Mesenchymal stem cell (in vitro differentiated cells and primary cell): ENCODE measurements at regions not wholly inside any gene's neighbourhood (a gene's known extent, or its start where the extent isn't known, plus 50 kb on each side); places are given as distances from the start of the nearest gene placed in this dataset.

Source experiments
- DNase-seq: peaks from one replicate; pipeline ENCODE4 v3.0.0-alpha.2; 2013
- H2AFZ ChIP-seq: one replicate; pipeline ENCODE4 v1.6.1; 2013; ENCODE audit warnings: low read depth, mild to moderate bottlenecking, control low read depth, inconsistent platforms, low read length, moderate library complexity
- H2AK5ac ChIP-seq: 2 replicates; pipeline ENCODE4 v1.6.1; 2013; ENCODE audit warnings: low read length, moderate library complexity, mild to moderate bottlenecking, inconsistent platforms; ENCODE audit not compliant: severe bottlenecking
- H2BK120ac ChIP-seq: one replicate; pipeline ENCODE4 v1.6.1; 2013; ENCODE audit warnings: low read depth, mild to moderate bottlenecking, inconsistent platforms, low read length, moderate library complexity
- H2BK12ac ChIP-seq, 2 experiments: one replicate each; pipeline ENCODE4 v1.6.1; 2013; ENCODE audit warnings: inconsistent platforms in 2 of 2, low read length in 2 of 2, mild to moderate bottlenecking in 2 of 2, moderate library complexity in 2 of 2, control low read depth in 1 of 2
- H2BK15ac ChIP-seq: one replicate; pipeline ENCODE4 v1.6.1; 2013; ENCODE audit warnings: mild to moderate bottlenecking, low read depth, inconsistent platforms; ENCODE audit not compliant: poor library complexity, severe bottlenecking
- H2BK5ac ChIP-seq: 2 replicates; pipeline ENCODE4 v1.6.1; 2013; ENCODE audit warnings: low read depth, mild to moderate bottlenecking, low read length, control low read depth, inconsistent platforms; ENCODE audit not compliant: poor library complexity, severe bottlenecking
- H3K14ac ChIP-seq, 2 experiments: one replicate each; pipeline ENCODE4 v1.6.1; 2013; ENCODE audit warnings: inconsistent platforms in 2 of 2, low read length in 2 of 2, control low read depth in 1 of 2, mild to moderate bottlenecking in 1 of 2, moderate library complexity in 1 of 2
- H3K18ac ChIP-seq, 2 experiments: one replicate each; pipeline ENCODE4 v1.6.1; 2013; ENCODE audit warnings: inconsistent platforms in 2 of 2, low read length in 2 of 2, control low read depth in 1 of 2, low read depth in 1 of 2, mild to moderate bottlenecking in 1 of 2
- H3K23ac ChIP-seq, 2 experiments: one replicate each; pipeline ENCODE4 v1.6.1; 2013; ENCODE audit warnings: inconsistent platforms in 2 of 2, low read length in 2 of 2, mild to moderate bottlenecking in 2 of 2, moderate library complexity in 2 of 2, control low read depth in 1 of 2
- H3K27ac ChIP-seq: 2 replicates; pipeline ENCODE4 v1.5.1; 2013; ENCODE audit warnings: mild to moderate bottlenecking, moderate library complexity, low read length, control low read depth, inconsistent platforms; ENCODE audit not compliant: poor library complexity, severe bottlenecking
- H3K27me3 ChIP-seq, 2 experiments: 2 replicates each; pipeline versions ENCODE4 v1.6.1 to v1.7.0; 2013; ENCODE audit warnings: low read length in 2 of 2, mild to moderate bottlenecking in 2 of 2, moderate library complexity in 2 of 2, control low read depth in 1 of 2, inconsistent platforms in 1 of 2; ENCODE audit not compliant: control insufficient read depth in 1 of 2, insufficient read depth in 1 of 2
- H3K36me3 ChIP-seq, 2 experiments: 2 replicates each; pipeline versions ENCODE4 v1.6.1 to v1.7.0; 2013; ENCODE audit warnings: low read length in 2 of 2, control low read depth in 1 of 2, inconsistent platforms in 1 of 2, low read depth in 1 of 2, mild to moderate bottlenecking in 1 of 2; ENCODE audit not compliant: insufficient read depth in 2 of 2, control insufficient read depth in 1 of 2
- H3K4ac ChIP-seq, 2 experiments: one replicate each; pipeline ENCODE4 v1.6.1; 2013; ENCODE audit warnings: inconsistent platforms in 2 of 2, low read length in 2 of 2, mild to moderate bottlenecking in 2 of 2, moderate library complexity in 2 of 2, control low read depth in 1 of 2, low read depth in 1 of 2
- H3K4me1 ChIP-seq: 2 replicates; pipeline ENCODE4 v1.6.1; 2013; ENCODE audit warnings: low read depth, low read length, control low read depth; ENCODE audit not compliant: control insufficient read depth, insufficient read depth
- H3K4me2 ChIP-seq: 2 replicates; pipeline ENCODE4 v1.6.1; 2013; ENCODE audit warnings: low read length, mild to moderate bottlenecking, inconsistent platforms; ENCODE audit not compliant: poor library complexity, severe bottlenecking
- H3K4me3 ChIP-seq, 2 experiments: 2 replicates each; pipeline versions ENCODE4 v1.5.1 to v1.7.0; 2013; ENCODE audit warnings: low read length in 2 of 2, mild to moderate bottlenecking in 2 of 2, control low read depth in 1 of 2, low read depth in 1 of 2; ENCODE audit not compliant: insufficient read depth in 1 of 2
- H3K79me1 ChIP-seq: replicated peaks from 2 replicates; pipeline ENCODE4 v1.6.1; 2013; ENCODE audit warnings: mild to moderate bottlenecking, control low read depth, low read length, inconsistent platforms; ENCODE audit not compliant: poor library complexity, severe bottlenecking
- H3K9ac ChIP-seq: 2 replicates; pipeline ENCODE4 v1.7.0; 2013; ENCODE audit warnings: mild to moderate bottlenecking, low read length, moderate library complexity
- H3K9me3 ChIP-seq: 2 replicates; pipeline ENCODE4 v1.7.0; 2013; ENCODE audit warnings: mild to moderate bottlenecking, low read length; ENCODE audit not compliant: control insufficient read depth
- H4K8ac ChIP-seq: one replicate; pipeline ENCODE4 v1.6.1; 2013; ENCODE audit warnings: inconsistent platforms, mild to moderate bottlenecking, low read length, moderate library complexity
- H4K91ac ChIP-seq: one replicate; pipeline ENCODE4 v1.6.1; 2013; ENCODE audit warnings: mild to moderate bottlenecking, low read length, inconsistent platforms
- WGBS: methylation state at CpG from one replicate; pipeline ENCODE4 v1.1.7; 2013; ENCODE audit warnings: mixed read lengths; 5-methylcytosine and 5-hydroxymethylcytosine counted together

- H3K4me1 ChIP-seq: no peaks in the 10 kb centered on the region
- no peak overlapping the region for H3K14ac ChIP-seq
- no peaks in the 10 kb centered on the region for H3K79me1 ChIP-seq
- H3K23ac ChIP-seq: no peak overlapping the region
- no peaks in the 10 kb centered on the region for H3K36me3 ChIP-seq
- no peaks in the 10 kb centered on the region for H3K27me3 ChIP-seq
- no peak overlapping the region for H2AFZ ChIP-seq
- no peak overlapping the region for H3K27ac ChIP-seq
- no peak overlapping the region for H4K91ac ChIP-seq
- H3K4me3 ChIP-seq: no peak overlapping the region
- H2AK5ac ChIP-seq: no peak overlapping the region
- H2BK12ac ChIP-seq: no peak overlapping the region
- no peak overlapping the region for H3K18ac ChIP-seq
- 43% methylated on average over 1 of the region's 1 CpG for WGBS
- no peak overlapping the region for H4K8ac ChIP-seq
- H2BK5ac ChIP-seq: no peak overlapping the region
- H2BK15ac ChIP-seq: no peak overlapping the region
- H3K9ac ChIP-seq: no peak overlapping the region
- H3K4me2 ChIP-seq: no peak overlapping the region
- no peak overlapping the region for H3K4ac ChIP-seq
- H3K9me3 ChIP-seq: no peaks in the 10 kb centered on the region
- no peak for DNase-seq
- H2BK120ac ChIP-seq: no peak overlapping the region
Measured at GRCh38 chr10:84987039-84987438, 658.6 kb downstream of the CCSER2 start.

- Histone ChIP-seq H3K23ac (no peak overlapping the region), H3K79me1 (no peaks in the 10 kb centered on the region), H2BK12ac (no peak overlapping the region), H3K18ac (no peak overlapping the region), H3K4ac (no peak overlapping the region), H3K4me2 (no peak overlapping the region), H2AK5ac (no peak overlapping the region), H3K9me3 (no peaks in the 10 kb centered on the region), H3K4me3 (no peak overlapping the region), H3K14ac (no peak overlapping the region), H4K8ac (no peak overlapping the region), H3K36me3 (no peaks in the 10 kb centered on the region), H2BK15ac (no peak overlapping the region), H2BK5ac (no peak overlapping the region), H3K9ac (no peak overlapping the region), H3K4me1 (no peaks in the 10 kb centered on the region), H3K27ac (no peak overlapping the region), H3K27me3 (no peaks in the 10 kb centered on the region), H4K91ac (no peak overlapping the region), H2BK120ac (no peak overlapping the region), H2AFZ (no peak overlapping the region)
- no peak for DNase-seq
- 62% methylated on average over 2 of the region's 2 CpGs for WGBS
Measured at GRCh38 chr10:84988011-84988410, 659.6 kb downstream of the CCSER2 start.

- Histone ChIP-seq H2BK120ac (no peak overlapping the region), H3K4me2 (no peak overlapping the region), H3K4ac (no peak overlapping the region), H2BK12ac (no peak overlapping the region), H3K27ac (no peak overlapping the region), H2BK5ac (no peak overlapping the region), H3K27me3 (no peaks in the 10 kb centered on the region), H3K4me1 (no peaks in the 10 kb centered on the region), H3K9ac (no peak overlapping the region), H3K4me3 (no peak overlapping the region), H3K23ac (no peak overlapping the region), H3K18ac (no peak overlapping the region), H3K14ac (no peak overlapping the region), H2AFZ (no peak overlapping the region), H2BK15ac (no peak overlapping the region), H4K8ac (no peak overlapping the region), H4K91ac (no peak overlapping the region), H3K36me3 (no peaks in the 10 kb centered on the region), H2AK5ac (no peak overlapping the region), H3K79me1 (no peaks in the 10 kb centered on the region), H3K9me3 (no peaks in the 10 kb centered on the region)
- WGBS: 83% methylated on average over 9 of the region's 9 CpGs
- DNase-seq: no peak
Measured at GRCh38 chr10:84990713-84991112, 662.3 kb downstream of the CCSER2 start.

- no peak overlapping the region for H3K4me2 ChIP-seq
- no peaks in the 10 kb centered on the region for H3K9me3 ChIP-seq
- no peaks in the 10 kb centered on the region for H3K79me1 ChIP-seq
- H3K23ac ChIP-seq: no peak overlapping the region
- H2BK15ac ChIP-seq: no peak overlapping the region
- no peak overlapping the region for H3K4ac ChIP-seq
- 58% methylated on average over 2 of the region's 2 CpGs for WGBS
- H2BK12ac ChIP-seq: no peak overlapping the region
- no peak overlapping the region for H3K27ac ChIP-seq
- H2AK5ac ChIP-seq: no peak overlapping the region
- no peak overlapping the region for H3K14ac ChIP-seq
- DNase-seq: no peak
- no peak overlapping the region for H3K4me3 ChIP-seq
- H3K9ac ChIP-seq: no peak overlapping the region
- H4K91ac ChIP-seq: no peak overlapping the region
- H4K8ac ChIP-seq: no peak overlapping the region
- no peak overlapping the region for H3K18ac ChIP-seq
- H3K27me3 ChIP-seq: no peaks in the 10 kb centered on the region
- H3K36me3 ChIP-seq: no peaks in the 10 kb centered on the region
- H3K4me1 ChIP-seq: no peaks in the 10 kb centered on the region
- no peak overlapping the region for H2AFZ ChIP-seq
- H2BK5ac ChIP-seq: no peak overlapping the region
- H2BK120ac ChIP-seq: no peak overlapping the region
Measured at GRCh38 chr10:84991301-84991700, 662.9 kb downstream of the CCSER2 start.
